GM23338 (cell line): ENCODE measurements at regions not wholly inside any gene's neighbourhood (a gene's known extent, or its start where the extent isn't known, plus 50 kb on each side); places are given as distances from the start of the nearest gene placed in this dataset.

Experiments used
- ATAC-seq: fragments of 200-7000 bp; cut with Tn5 transposase; 3 replicates; pipeline ENCODE4 v1.9.1; 2020
- DNase-seq: peaks from one replicate; pipeline ENCODE4 v3.0.0-alpha.2; 2015; ENCODE audit warnings: low spot score
- H2AFZ ChIP-seq: fragments of 200-600 bp; sonication (generic); 2 replicates; pipeline ENCODE4 v1.8.0; 2016; ENCODE audit warnings: antibody characterized with exemption, mild to moderate bottlenecking, moderate library complexity
- H3F3A ChIP-seq: fragments of 200-600 bp; sonication (generic); replicated peaks from 2 replicates; pipeline ENCODE4 v1.8.0; 2017; ENCODE audit warnings: antibody characterized with exemption, mixed run types, low read depth
- H3K27ac ChIP-seq: fragments of 200-600 bp; sonication (generic); 2 replicates; pipeline ENCODE4 v1.6.1; 2016; ENCODE audit warnings: low read depth
- H3K27me3 ChIP-seq: fragments of 200-600 bp; sonication (generic); 2 replicates; pipeline ENCODE4 v1.8.0; 2016; ENCODE audit warnings: mild to moderate bottlenecking, mixed run types, moderate library complexity; ENCODE audit not compliant: insufficient read depth
- H3K36me3 ChIP-seq: fragments of 200-600 bp; sonication (generic); 2 replicates; pipeline ENCODE4 v1.8.0; 2016; ENCODE audit warnings: mild to moderate bottlenecking; ENCODE audit not compliant: insufficient read depth
- H3K4me1 ChIP-seq: fragments of 200-600 bp; sonication (generic); 2 replicates; pipeline ENCODE4 v1.8.0; 2016; ENCODE audit warnings: mild to moderate bottlenecking, moderate library complexity; ENCODE audit not compliant: insufficient read depth
- H3K4me2 ChIP-seq: fragments of 200-600 bp; sonication (generic); 2 replicates; pipeline ENCODE4 v1.7.1; 2017; ENCODE audit warnings: mixed run types
- H3K4me3 ChIP-seq: fragments of 200-600 bp; sonication (generic); 2 replicates; pipeline ENCODE4 v1.6.1; 2016; ENCODE audit warnings: mixed run types
- H3K79me2 ChIP-seq: fragments of 200-600 bp; sonication (generic); replicated peaks from 2 replicates; pipeline ENCODE4 v1.8.0; 2017; ENCODE audit warnings: mild to moderate bottlenecking; ENCODE audit not compliant: insufficient read depth
- H3K9me2 ChIP-seq: fragments of 200-600 bp; sonication (generic); 2 replicates; pipeline ENCODE4 v1.8.0; 2017; ENCODE audit not compliant: insufficient read depth
- H4K20me1 ChIP-seq: fragments of 200-600 bp; sonication (generic); replicated peaks from 2 replicates; pipeline ENCODE4 v1.8.0; 2017; ENCODE audit warnings: mild to moderate bottlenecking; ENCODE audit not compliant: insufficient read depth
- H3K27ac Mint-ChIP-seq: 2 replicates; pipeline ENCODE4 v1.8.0; 2020; ENCODE audit warnings: inconsistent platforms, mild to moderate bottlenecking, moderate library complexity, mixed read lengths
- H3K27me3 Mint-ChIP-seq: 3 replicates; pipeline ENCODE4 v1.8.0; 2022; ENCODE audit warnings: low read depth, mild to moderate bottlenecking, moderate library complexity, mixed read lengths, inconsistent platforms; ENCODE audit not compliant: insufficient read depth, poor library complexity
- H3K36me3 Mint-ChIP-seq: 3 replicates; pipeline ENCODE4 v1.8.0; 2021; ENCODE audit warnings: low read depth, mild to moderate bottlenecking, inconsistent platforms, moderate library complexity, mixed read lengths
- H3K4me1 Mint-ChIP-seq: 3 replicates; pipeline ENCODE4 v1.8.0; 2020; ENCODE audit warnings: mild to moderate bottlenecking, inconsistent platforms, mixed read lengths
- H3K4me3 Mint-ChIP-seq: 3 replicates; pipeline ENCODE4 v1.8.0; 2021; ENCODE audit warnings: moderate library complexity, mild to moderate bottlenecking, inconsistent platforms, mixed read lengths
- H3K9me3 Mint-ChIP-seq: 3 replicates; pipeline ENCODE4 v1.8.0; 2020; ENCODE audit warnings: moderate library complexity, mild to moderate bottlenecking, inconsistent platforms, mixed read lengths
- EZH2phosphoT487 ChIP-seq: fragments of 200-600 bp; sonication (generic); IDR thresholded peaks from one replicate; pipeline ENCODE4 v1.8.1; 2018; ENCODE audit warnings: antibody characterized with exemption; ENCODE audit not compliant: unreplicated experiment
- POLR2AphosphoS5 ChIP-seq: IDR thresholded peaks from 2 replicates; pipeline ENCODE4 v1.6.1; 2016; ENCODE audit warnings: antibody characterized with exemption, low read depth
- TF ChIP-seq, protein P1 (sequence below): IDR thresholded peaks from one replicate; pipeline ENCODE4 v1.6.1; 2018; ENCODE audit warnings: antibody characterized with exemption; ENCODE audit not compliant: unreplicated experiment
- TF ChIP-seq, protein P2 (sequence below), 2 experiments: fragments of 200-600 bp in 1 of 2; sonication (generic) in 1 of 2; conservative IDR thresholded peaks; 2 replicates each; pipeline versions ENCODE4 v1.5.1 to v1.6.1; 2016 to 2017; ENCODE audit warnings: antibody characterized with exemption in 2 of 2, low read depth in 2 of 2, mild to moderate bottlenecking in 2 of 2, moderate library complexity in 1 of 2
- TF ChIP-seq, protein P3 (sequence below): fragments of 250-450 bp; sonication (Bioruptor Pico); IDR thresholded peaks from 2 replicates; pipeline ENCODE4 v1.5.0; 2020; ENCODE audit warnings: mild to moderate bottlenecking, moderate library complexity

GRCh38 chr2:164205347-164205746 lies 415.9 kb downstream of the GRB14 start:
- H3K27me3 Mint-ChIP-seq = peaks cover 2% of the 10 kb centered on the region
- H3F3A ChIP-seq = no peaks in the 10 kb centered on the region
- ATAC-seq = no peak

More at GRCh38 chr2:164205347-164205746, 415.9 kb downstream of the GRB14 start:
- no peak for TF ChIP-seq EZH2phosphoT487
- TF ChIP-seq, protein P1, sequence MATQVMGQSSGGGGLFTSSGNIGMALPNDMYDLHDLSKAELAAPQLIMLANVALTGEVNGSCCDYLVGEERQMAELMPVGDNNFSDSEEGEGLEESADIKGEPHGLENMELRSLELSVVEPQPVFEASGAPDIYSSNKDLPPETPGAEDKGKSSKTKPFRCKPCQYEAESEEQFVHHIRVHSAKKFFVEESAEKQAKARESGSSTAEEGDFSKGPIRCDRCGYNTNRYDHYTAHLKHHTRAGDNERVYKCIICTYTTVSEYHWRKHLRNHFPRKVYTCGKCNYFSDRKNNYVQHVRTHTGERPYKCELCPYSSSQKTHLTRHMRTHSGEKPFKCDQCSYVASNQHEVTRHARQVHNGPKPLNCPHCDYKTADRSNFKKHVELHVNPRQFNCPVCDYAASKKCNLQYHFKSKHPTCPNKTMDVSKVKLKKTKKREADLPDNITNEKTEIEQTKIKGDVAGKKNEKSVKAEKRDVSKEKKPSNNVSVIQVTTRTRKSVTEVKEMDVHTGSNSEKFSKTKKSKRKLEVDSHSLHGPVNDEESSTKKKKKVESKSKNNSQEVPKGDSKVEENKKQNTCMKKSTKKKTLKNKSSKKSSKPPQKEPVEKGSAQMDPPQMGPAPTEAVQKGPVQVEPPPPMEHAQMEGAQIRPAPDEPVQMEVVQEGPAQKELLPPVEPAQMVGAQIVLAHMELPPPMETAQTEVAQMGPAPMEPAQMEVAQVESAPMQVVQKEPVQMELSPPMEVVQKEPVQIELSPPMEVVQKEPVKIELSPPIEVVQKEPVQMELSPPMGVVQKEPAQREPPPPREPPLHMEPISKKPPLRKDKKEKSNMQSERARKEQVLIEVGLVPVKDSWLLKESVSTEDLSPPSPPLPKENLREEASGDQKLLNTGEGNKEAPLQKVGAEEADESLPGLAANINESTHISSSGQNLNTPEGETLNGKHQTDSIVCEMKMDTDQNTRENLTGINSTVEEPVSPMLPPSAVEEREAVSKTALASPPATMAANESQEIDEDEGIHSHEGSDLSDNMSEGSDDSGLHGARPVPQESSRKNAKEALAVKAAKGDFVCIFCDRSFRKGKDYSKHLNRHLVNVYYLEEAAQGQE = no peak
- TF ChIP-seq, protein P2, sequence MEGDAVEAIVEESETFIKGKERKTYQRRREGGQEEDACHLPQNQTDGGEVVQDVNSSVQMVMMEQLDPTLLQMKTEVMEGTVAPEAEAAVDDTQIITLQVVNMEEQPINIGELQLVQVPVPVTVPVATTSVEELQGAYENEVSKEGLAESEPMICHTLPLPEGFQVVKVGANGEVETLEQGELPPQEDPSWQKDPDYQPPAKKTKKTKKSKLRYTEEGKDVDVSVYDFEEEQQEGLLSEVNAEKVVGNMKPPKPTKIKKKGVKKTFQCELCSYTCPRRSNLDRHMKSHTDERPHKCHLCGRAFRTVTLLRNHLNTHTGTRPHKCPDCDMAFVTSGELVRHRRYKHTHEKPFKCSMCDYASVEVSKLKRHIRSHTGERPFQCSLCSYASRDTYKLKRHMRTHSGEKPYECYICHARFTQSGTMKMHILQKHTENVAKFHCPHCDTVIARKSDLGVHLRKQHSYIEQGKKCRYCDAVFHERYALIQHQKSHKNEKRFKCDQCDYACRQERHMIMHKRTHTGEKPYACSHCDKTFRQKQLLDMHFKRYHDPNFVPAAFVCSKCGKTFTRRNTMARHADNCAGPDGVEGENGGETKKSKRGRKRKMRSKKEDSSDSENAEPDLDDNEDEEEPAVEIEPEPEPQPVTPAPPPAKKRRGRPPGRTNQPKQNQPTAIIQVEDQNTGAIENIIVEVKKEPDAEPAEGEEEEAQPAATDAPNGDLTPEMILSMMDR (conservative IDR thresholded peaks at IDR 0.05; ENCODE audit: low read depth in 2 of 2) = no peak
- TF ChIP-seq, protein P3, sequence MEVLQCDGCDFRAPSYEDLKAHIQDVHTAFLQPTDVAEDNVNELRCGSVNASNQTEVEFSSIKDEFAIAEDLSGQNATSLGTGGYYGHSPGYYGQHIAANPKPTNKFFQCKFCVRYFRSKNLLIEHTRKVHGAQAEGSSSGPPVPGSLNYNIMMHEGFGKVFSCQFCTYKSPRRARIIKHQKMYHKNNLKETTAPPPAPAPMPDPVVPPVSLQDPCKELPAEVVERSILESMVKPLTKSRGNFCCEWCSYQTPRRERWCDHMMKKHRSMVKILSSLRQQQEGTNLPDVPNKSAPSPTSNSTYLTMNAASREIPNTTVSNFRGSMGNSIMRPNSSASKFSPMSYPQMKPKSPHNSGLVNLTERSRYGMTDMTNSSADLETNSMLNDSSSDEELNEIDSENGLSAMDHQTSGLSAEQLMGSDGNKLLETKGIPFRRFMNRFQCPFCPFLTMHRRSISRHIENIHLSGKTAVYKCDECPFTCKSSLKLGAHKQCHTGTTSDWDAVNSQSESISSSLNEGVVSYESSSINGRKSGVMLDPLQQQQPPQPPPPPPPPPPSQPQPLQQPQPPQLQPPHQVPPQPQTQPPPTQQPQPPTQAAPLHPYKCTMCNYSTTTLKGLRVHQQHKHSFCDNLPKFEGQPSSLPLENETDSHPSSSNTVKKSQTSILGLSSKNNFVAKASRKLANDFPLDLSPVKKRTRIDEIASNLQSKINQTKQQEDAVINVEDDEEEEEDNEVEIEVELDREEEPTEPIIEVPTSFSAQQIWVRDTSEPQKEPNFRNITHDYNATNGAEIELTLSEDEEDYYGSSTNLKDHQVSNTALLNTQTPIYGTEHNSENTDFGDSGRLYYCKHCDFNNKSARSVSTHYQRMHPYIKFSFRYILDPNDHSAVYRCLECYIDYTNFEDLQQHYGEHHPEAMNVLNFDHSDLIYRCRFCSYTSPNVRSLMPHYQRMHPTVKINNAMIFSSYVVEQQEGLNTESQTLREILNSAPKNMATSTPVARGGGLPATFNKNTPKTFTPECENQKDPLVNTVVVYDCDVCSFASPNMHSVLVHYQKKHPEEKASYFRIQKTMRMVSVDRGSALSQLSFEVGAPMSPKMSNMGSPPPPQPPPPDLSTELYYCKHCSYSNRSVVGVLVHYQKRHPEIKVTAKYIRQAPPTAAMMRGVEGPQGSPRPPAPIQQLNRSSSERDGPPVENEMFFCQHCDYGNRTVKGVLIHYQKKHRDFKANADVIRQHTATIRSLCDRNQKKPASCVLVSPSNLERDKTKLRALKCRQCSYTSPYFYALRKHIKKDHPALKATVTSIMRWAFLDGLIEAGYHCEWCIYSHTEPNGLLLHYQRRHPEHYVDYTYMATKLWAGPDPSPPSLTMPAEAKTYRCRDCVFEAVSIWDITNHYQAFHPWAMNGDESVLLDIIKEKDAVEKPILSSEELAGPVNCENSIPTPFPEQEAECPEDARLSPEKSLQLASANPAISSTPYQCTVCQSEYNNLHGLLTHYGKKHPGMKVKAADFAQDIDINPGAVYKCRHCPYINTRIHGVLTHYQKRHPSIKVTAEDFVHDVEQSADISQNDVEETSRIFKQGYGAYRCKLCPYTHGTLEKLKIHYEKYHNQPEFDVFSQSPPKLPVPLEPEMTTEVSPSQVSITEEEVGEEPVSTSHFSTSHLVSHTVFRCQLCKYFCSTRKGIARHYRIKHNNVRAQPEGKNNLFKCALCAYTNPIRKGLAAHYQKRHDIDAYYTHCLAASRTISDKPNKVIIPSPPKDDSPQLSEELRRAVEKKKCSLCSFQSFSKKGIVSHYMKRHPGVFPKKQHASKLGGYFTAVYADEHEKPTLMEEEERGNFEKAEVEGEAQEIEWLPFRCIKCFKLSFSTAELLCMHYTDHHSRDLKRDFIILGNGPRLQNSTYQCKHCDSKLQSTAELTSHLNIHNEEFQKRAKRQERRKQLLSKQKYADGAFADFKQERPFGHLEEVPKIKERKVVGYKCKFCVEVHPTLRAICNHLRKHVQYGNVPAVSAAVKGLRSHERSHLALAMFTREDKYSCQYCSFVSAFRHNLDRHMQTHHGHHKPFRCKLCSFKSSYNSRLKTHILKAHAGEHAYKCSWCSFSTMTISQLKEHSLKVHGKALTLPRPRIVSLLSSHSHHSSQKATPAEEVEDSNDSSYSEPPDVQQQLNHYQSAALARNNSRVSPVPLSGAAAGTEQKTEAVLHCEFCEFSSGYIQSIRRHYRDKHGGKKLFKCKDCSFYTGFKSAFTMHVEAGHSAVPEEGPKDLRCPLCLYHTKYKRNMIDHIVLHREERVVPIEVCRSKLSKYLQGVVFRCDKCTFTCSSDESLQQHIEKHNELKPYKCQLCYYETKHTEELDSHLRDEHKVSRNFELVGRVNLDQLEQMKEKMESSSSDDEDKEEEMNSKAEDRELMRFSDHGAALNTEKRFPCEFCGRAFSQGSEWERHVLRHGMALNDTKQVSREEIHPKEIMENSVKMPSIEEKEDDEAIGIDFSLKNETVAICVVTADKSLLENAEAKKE (CRISPR knock-in tag) = no peak
- TF ChIP-seq POLR2AphosphoS5 = no peak
- H3K27ac Mint-ChIP-seq = no peak overlapping the region
- Histone ChIP-seq H3K27me3 (no peaks in the 10 kb centered on the region), H3K36me3 (no peaks in the 10 kb centered on the region), H3K9me2 (no peaks in the 10 kb centered on the region), H3K4me3 (no peak overlapping the region), H4K20me1 (no peaks in the 10 kb centered on the region), H3K4me2 (no peak overlapping the region), H2AFZ (no peak overlapping the region), H3K4me1 (peaks cover 11% of the 10 kb centered on the region; the same call in 1 of the 2 replicates), H3K27ac (no peak overlapping the region), H3K79me2 (no peaks in the 10 kb centered on the region)
- no peaks in the 10 kb centered on the region for H3K9me3 Mint-ChIP-seq
- H3K4me3 Mint-ChIP-seq = no peak overlapping the region
- peaks cover 18% of the 10 kb centered on the region for H3K4me1 Mint-ChIP-seq
- no peak for DNase-seq
- no peaks in the 10 kb centered on the region for H3K36me3 Mint-ChIP-seq
